Peyer's patch (tissue), 4 donors: ENCODE measurements at regions not wholly inside any gene's neighbourhood (a gene's known extent, or its start where the extent isn't known, plus 50 kb on each side); places are given as distances from the start of the nearest gene placed in this dataset.
A peak's percentile ranks its signal among the peaks of the same experiment; 100 is the strongest.

Source experiments
- DNase-seq, 3 donors: peaks; one replicate each; pipeline ENCODE4 v3.0.0-alpha.2; 2017 to 2019
- H3K27ac ChIP-seq, 4 donors: fragments of 200-600 bp; sonication (generic); one replicate each; pipeline ENCODE4 v1.5.1; 2016 to 2019
- H3K27me3 ChIP-seq, 2 donors: fragments of 200-600 bp; sonication (generic); one replicate each; pipeline ENCODE4 v1.5.1; 2019
- H3K36me3 ChIP-seq, 3 donors: fragments of 200-600 bp; sonication (generic); one replicate each; pipeline ENCODE4 v1.5.1; 2016 to 2019
- H3K4me1 ChIP-seq, 4 donors: fragments of 200-600 bp; sonication (generic); one replicate each; pipeline ENCODE4 v1.5.1; 2016 to 2019
- H3K4me3 ChIP-seq, 4 donors: fragments of 200-600 bp; sonication (generic); 1 replicate in 3 of 4; 2 replicates in 1 of 4; pipeline ENCODE4 v1.5.1; 2016 to 2019; ENCODE audit warnings: mild to moderate bottlenecking in 1 of 4
- H3K9me3 ChIP-seq, 4 donors: fragments of 200-600 bp; sonication (generic); one replicate each; pipeline ENCODE4 v1.5.1; 2016 to 2019; ENCODE audit warnings: mild to moderate bottlenecking in 1 of 4
- POLR2A ChIP-seq, 2 donors: fragments of 450-650 bp; IDR thresholded peaks; one replicate each; pipeline ENCODE4 v1.5.1; 2017; ENCODE audit warnings: antibody characterized with exemption in 2 of 2, mild to moderate bottlenecking in 2 of 2, moderate library complexity in 2 of 2
- TF ChIP-seq, protein P1 (sequence below), 6 experiments: fragments of 450-650 bp in 4 of 6; fragments of 200-600 bp in 2 of 6; sonication (generic) in 1 of 6; IDR thresholded peaks; one replicate each; pipeline ENCODE4 v1.5.1; 2017 to 2019; ENCODE audit warnings: antibody characterized with exemption in 6 of 6, mild to moderate bottlenecking in 3 of 6, moderate library complexity in 1 of 6

- no peaks in the 10 kb centered on the region for H3K27me3 ChIP-seq
- no peak for DNase-seq
- no peak overlapping the region for H3K4me3 ChIP-seq
- no peaks in the 10 kb centered on the region for H3K4me1 ChIP-seq
- H3K9me3 ChIP-seq, result no peaks in the 10 kb centered on the region
- H3K36me3 ChIP-seq, result no peaks in the 10 kb centered on the region
- TF ChIP-seq, protein P1, sequence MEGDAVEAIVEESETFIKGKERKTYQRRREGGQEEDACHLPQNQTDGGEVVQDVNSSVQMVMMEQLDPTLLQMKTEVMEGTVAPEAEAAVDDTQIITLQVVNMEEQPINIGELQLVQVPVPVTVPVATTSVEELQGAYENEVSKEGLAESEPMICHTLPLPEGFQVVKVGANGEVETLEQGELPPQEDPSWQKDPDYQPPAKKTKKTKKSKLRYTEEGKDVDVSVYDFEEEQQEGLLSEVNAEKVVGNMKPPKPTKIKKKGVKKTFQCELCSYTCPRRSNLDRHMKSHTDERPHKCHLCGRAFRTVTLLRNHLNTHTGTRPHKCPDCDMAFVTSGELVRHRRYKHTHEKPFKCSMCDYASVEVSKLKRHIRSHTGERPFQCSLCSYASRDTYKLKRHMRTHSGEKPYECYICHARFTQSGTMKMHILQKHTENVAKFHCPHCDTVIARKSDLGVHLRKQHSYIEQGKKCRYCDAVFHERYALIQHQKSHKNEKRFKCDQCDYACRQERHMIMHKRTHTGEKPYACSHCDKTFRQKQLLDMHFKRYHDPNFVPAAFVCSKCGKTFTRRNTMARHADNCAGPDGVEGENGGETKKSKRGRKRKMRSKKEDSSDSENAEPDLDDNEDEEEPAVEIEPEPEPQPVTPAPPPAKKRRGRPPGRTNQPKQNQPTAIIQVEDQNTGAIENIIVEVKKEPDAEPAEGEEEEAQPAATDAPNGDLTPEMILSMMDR (IDR thresholded peaks at IDR 0.05), result no peak
- TF ChIP-seq POLR2A (IDR thresholded peaks at IDR 0.05), result no peak
- H3K27ac ChIP-seq, result no peak overlapping the region
Observed at GRCh38 chr4:138927072-138927471, 88.5 kb upstream of the NOCT start.

DNA sequence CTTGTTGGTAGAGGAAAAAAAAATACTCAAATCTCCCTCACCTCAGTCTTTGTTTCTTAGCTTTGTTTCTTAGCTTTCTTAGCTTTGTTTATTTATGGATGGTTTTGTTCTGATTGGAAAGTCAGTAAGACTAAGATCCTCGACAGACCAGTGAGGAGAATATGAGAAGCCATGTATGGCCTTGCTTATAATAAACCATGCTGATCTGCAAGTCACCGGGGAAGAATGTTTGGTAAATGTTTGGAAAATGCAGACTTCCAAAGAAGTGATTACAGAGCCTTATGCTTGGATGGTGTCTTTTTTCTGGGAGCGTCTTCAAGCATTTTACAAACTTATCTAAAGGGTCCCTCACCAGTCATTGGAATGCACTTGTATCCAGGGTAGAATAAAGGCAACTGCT lies 90.1 kb upstream of the NOCT start:
- DNase-seq, result no peak
- TF ChIP-seq POLR2A (IDR thresholded peaks at IDR 0.05), result no peak
- TF ChIP-seq, protein P1 (IDR thresholded peaks at IDR 0.05), result no peak
- Histone ChIP-seq H3K36me3 (no peaks in the 10 kb centered on the region), H3K9me3 (no peaks in the 10 kb centered on the region), H3K27ac (no peak overlapping the region), H3K27me3 (no peaks in the 10 kb centered on the region), H3K4me3 (no peak overlapping the region), H3K4me1 (no peaks in the 10 kb centered on the region)

GRCh38 chr4:138919094-138919936 lies 96.3 kb upstream of the NOCT start:
- TF ChIP-seq, protein P1 (IDR thresholded peaks at IDR 0.05), result peak in 5 of 6 experiments; percentile 4 to 70 (median 66)
- TF ChIP-seq POLR2A (IDR thresholded peaks at IDR 0.05), result no peak
- Histone ChIP-seq H3K27ac (no peak overlapping the region), H3K9me3 (no peaks in the 10 kb centered on the region), H3K27me3 (no peaks in the 10 kb centered on the region), H3K36me3 (no peaks in the 10 kb centered on the region), H3K4me3 (no peak overlapping the region), H3K4me1 (no peaks in the 10 kb centered on the region)
- DNase-seq, result peak in 2 of 3 donors; percentile 73 to 76

DNA sequence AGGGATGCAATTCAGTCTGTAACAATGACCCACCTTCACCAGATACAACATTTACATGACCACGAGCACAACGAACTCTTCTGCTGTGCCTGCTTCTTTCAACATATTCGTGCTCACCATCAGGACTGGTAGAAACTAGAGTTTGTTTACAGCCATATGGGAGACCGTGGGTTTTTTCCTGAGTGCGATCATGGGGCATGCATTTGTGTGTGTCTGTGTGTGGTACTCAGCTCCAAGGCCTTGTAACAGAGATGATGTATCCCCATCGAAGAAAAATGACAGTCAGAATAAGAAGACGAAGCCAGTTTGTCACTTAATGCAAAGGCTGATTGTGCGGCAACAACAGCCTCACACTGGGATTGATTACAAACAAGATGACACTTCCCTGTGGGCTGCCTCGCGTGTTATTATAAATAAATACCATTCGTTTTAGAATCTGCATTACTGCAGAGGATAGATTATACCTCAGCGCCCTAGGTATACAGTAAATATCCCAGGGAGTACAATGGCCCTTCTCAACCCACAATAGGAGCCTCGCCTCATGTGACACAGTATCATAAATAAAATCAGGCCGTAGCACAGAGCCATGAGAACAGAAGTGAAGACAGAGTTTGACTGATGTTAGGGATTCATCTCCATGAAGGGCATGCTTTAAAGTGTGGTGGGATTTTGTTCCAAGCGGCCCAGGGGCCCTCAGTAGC lies 97.3 kb upstream of the NOCT start:
- H3K27me3 ChIP-seq, result no peaks in the 10 kb centered on the region
- no peak for DNase-seq
- H3K4me1 ChIP-seq, result no peaks in the 10 kb centered on the region
- no peaks in the 10 kb centered on the region for H3K9me3 ChIP-seq
- no peak overlapping the region for H3K4me3 ChIP-seq
- no peaks in the 10 kb centered on the region for H3K36me3 ChIP-seq
- H3K27ac ChIP-seq, result no peak overlapping the region
- no peak for TF ChIP-seq POLR2A (IDR thresholded peaks at IDR 0.05)
- TF ChIP-seq, protein P1 (IDR thresholded peaks at IDR 0.05), result no peak

GRCh38 chr4:138916763-138917162 lies 98.8 kb upstream of the NOCT start:
- no peak for DNase-seq
- H3K4me3 ChIP-seq, result no peak overlapping the region
- no peak overlapping the region for H3K27ac ChIP-seq
- no peaks in the 10 kb centered on the region for H3K9me3 ChIP-seq
- peaks cover 0 to 8% (median 0%) of the 10 kb centered on the region in 4 donors for H3K4me1 ChIP-seq
- TF ChIP-seq POLR2A (IDR thresholded peaks at IDR 0.05), result no peak
- TF ChIP-seq, protein P1 (IDR thresholded peaks at IDR 0.05), result no peak
- H3K27me3 ChIP-seq, result no peaks in the 10 kb centered on the region
- H3K36me3 ChIP-seq, result no peaks in the 10 kb centered on the region
